ENCODE measurements at regions not wholly inside any gene's neighbourhood (a gene's known extent, or its start where the extent isn't known, plus 50 kb on each side); places are given as distances from the start of the nearest gene placed in this dataset.
A peak's percentile ranks its signal among the peaks of the same experiment; 100 is the strongest.

DNA sequence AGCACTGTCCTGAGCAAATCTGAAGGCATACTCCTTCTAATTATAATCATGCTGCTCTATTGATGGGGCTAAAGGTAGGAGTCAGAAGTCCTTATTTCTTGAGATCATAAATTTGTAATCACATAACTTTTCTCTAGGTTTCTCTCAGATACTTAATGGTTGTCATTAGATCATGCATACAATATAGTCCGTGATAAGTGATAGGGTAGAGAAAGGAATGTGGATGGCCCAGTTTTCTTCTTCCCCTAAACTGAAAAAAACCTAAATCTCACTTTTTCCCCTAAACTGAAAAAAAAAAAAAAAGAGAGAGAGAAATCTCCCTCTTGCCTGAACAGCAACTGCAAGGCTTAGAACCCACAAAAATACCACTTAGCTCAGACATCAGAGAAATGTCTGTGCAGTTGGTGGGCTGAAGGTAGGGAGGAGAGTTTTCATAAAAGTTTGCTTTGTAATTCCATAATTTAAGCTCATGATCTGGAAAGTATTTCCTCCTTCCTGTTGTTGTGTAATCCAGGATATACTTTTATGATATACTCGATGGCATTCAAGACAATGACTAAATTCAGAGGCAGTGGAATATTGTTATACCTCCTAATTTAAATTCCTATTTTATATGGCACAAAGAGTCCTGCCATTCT is 79.3 kb upstream of the ITPRID2 start:
- no peaks in the 10 kb centered on the region for H3K27me3 ChIP-seq (ENCODE audit: insufficient read depth, low read length)
- H2AFZ ChIP-seq (ENCODE audit: low read length, unreplicated experiment), result peak overlapping the region; percentile 73
- H3K27ac ChIP-seq (ENCODE audit: low read depth, low read length), result peak overlapping the region; percentile 90
- peaks cover 39% of the 10 kb centered on the region for H3K4me1 ChIP-seq (ENCODE audit: control insufficient read depth, insufficient read depth, low read length, unreplicated experiment)
- no peak overlapping the region for H3K4me3 ChIP-seq (ENCODE audit: low read depth, low read length)
- no peaks in the 10 kb centered on the region for H3K36me3 ChIP-seq (ENCODE audit: insufficient read depth, low read length)
- H3K79me2 ChIP-seq (ENCODE audit: control insufficient read depth, insufficient read depth, low read length, unreplicated experiment), result no peaks in the 10 kb centered on the region

DNA sequence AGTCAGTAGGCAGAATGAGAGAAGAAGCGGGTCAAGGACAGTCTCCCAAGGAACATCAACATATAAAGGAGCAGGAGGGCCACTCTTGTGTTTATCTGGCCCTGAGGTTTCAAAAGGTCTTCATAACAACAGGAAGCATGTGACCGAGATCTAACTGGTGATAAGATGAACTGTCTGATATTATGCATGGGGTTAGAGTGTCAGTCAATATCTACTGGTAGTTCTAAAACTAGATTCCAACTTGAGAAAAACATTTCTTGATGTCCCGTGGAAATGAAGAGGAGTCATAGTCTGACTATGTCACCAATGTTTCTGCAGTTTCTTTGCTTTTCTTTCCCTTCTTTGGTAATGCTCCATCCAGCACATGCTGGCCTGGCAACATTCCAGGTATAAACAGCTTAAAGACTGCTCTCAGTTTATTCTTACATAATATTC is 77.5 kb upstream of the ITPRID2 start:
- H3K36me3 ChIP-seq (ENCODE audit: insufficient read depth, low read length), result no peaks in the 10 kb centered on the region
- no peaks in the 10 kb centered on the region for H3K79me2 ChIP-seq (ENCODE audit: control insufficient read depth, insufficient read depth, low read length, unreplicated experiment)
- H3K27me3 ChIP-seq (ENCODE audit: insufficient read depth, low read length), result no peaks in the 10 kb centered on the region
- H2AFZ ChIP-seq (ENCODE audit: low read length, unreplicated experiment), result no peak overlapping the region
- peak overlapping the region; percentile 40; the same call in 1 of the 2 replicates for H3K27ac ChIP-seq (ENCODE audit: low read depth, low read length)
- no peak overlapping the region for H3K4me3 ChIP-seq (ENCODE audit: low read depth, low read length)
- peaks cover 39% of the 10 kb centered on the region for H3K4me1 ChIP-seq (ENCODE audit: control insufficient read depth, insufficient read depth, low read length, unreplicated experiment)

DNA sequence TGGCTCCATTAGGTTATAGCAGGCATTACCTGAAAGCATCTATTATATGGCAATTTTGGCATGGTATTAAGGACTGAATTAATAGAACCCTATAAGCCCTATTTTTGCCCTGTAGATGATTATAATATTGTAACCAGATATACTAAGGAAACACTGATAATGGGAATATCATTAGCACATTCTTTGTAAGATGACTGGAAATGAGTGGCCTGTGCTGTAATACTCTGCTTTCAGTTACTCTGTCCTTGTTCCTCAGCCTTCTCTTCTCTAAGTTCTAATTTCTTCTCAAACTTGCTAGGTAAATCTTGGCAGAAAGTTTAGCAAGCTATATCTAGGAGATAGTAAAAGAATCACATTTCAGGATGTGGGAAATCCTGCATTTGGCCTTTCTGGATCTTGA is 74.0 kb upstream of the ITPRID2 start:
- no peak overlapping the region for H2AFZ ChIP-seq (ENCODE audit: low read length, unreplicated experiment)
- no peak overlapping the region for H3K27ac ChIP-seq (ENCODE audit: low read depth, low read length)
- H3K4me1 ChIP-seq (ENCODE audit: control insufficient read depth, insufficient read depth, low read length, unreplicated experiment), result peaks cover 23% of the 10 kb centered on the region
- no peaks in the 10 kb centered on the region for H3K27me3 ChIP-seq (ENCODE audit: insufficient read depth, low read length)
- no peaks in the 10 kb centered on the region for H3K36me3 ChIP-seq (ENCODE audit: insufficient read depth, low read length)
- no peaks in the 10 kb centered on the region for H3K79me2 ChIP-seq (ENCODE audit: control insufficient read depth, insufficient read depth, low read length, unreplicated experiment)
- no peak overlapping the region for H3K4me3 ChIP-seq (ENCODE audit: low read depth, low read length)

DNA sequence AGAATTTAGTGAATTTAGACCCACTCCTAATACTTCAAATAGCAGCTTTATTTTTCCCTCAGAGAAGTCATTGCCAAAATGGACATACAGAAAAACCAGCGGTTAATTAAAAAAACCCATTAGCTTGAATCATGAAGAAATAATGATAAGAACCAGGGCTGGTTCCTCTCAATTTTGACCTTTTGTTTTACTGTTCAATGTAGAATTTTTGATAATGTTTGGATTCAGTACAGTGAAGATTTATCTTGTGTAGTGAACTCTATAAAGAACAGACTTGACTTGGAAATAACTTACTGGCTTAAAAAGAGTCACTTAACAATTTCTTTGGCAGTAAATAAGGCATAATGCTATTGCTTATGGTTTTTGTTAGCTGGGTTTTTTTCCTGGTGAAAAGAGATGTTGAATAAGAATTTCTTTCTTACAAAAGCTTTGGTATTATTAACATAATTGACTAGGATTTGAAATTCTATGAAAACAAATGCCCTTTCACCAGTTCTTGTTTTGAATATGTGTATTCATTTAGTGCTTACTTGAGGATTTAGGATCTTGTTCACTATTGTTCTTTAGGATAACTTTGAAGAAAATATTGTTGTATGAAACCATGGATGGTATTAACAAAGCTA is 73.4 kb upstream of the ITPRID2 start:
- no peak overlapping the region for H3K4me3 ChIP-seq (ENCODE audit: low read depth, low read length)
- H3K36me3 ChIP-seq (ENCODE audit: insufficient read depth, low read length), result no peaks in the 10 kb centered on the region
- no peak overlapping the region for H2AFZ ChIP-seq (ENCODE audit: low read length, unreplicated experiment)
- no peaks in the 10 kb centered on the region for H3K79me2 ChIP-seq (ENCODE audit: control insufficient read depth, insufficient read depth, low read length, unreplicated experiment)
- no peaks in the 10 kb centered on the region for H3K27me3 ChIP-seq (ENCODE audit: insufficient read depth, low read length)
- H3K4me1 ChIP-seq (ENCODE audit: control insufficient read depth, insufficient read depth, low read length, unreplicated experiment), result peaks cover 17% of the 10 kb centered on the region
- no peak overlapping the region for H3K27ac ChIP-seq (ENCODE audit: low read depth, low read length)

GRCh38 chr2:181818840-181819239 is 72.7 kb upstream of the ITPRID2 start:
- H3K36me3 ChIP-seq (ENCODE audit: insufficient read depth, low read length), result no peaks in the 10 kb centered on the region
- H3K79me2 ChIP-seq (ENCODE audit: control insufficient read depth, insufficient read depth, low read length, unreplicated experiment), result no peaks in the 10 kb centered on the region
- peaks cover 12% of the 10 kb centered on the region for H3K4me1 ChIP-seq (ENCODE audit: control insufficient read depth, insufficient read depth, low read length, unreplicated experiment)
- H3K4me3 ChIP-seq (ENCODE audit: low read depth, low read length), result no peak overlapping the region
- H2AFZ ChIP-seq (ENCODE audit: low read length, unreplicated experiment), result no peak overlapping the region
- no peak overlapping the region for H3K27ac ChIP-seq (ENCODE audit: low read depth, low read length)
- no peaks in the 10 kb centered on the region for H3K27me3 ChIP-seq (ENCODE audit: insufficient read depth, low read length)

- Histone ChIP-seq H3K4me1 (ENCODE audit: control insufficient read depth, insufficient read depth, low read length, unreplicated experiment) (no peaks in the 10 kb centered on the region), H3K36me3 (ENCODE audit: insufficient read depth, low read length) (no peaks in the 10 kb centered on the region), H3K79me2 (ENCODE audit: control insufficient read depth, insufficient read depth, low read length, unreplicated experiment) (no peaks in the 10 kb centered on the region), H3K27ac (ENCODE audit: low read depth, low read length) (no peak overlapping the region), H2AFZ (ENCODE audit: low read length, unreplicated experiment) (no peak overlapping the region), H3K4me3 (ENCODE audit: low read depth, low read length) (no peak overlapping the region), H3K27me3 (ENCODE audit: insufficient read depth, low read length) (no peaks in the 10 kb centered on the region)
Observed at GRCh38 chr2:181821049-181821448, 70.5 kb upstream of the ITPRID2 start.

- Histone ChIP-seq H3K27me3 (ENCODE audit: insufficient read depth, low read length) (no peaks in the 10 kb centered on the region), H3K4me3 (ENCODE audit: low read depth, low read length) (no peak overlapping the region), H3K36me3 (ENCODE audit: insufficient read depth, low read length) (no peaks in the 10 kb centered on the region), H3K4me1 (ENCODE audit: control insufficient read depth, insufficient read depth, low read length, unreplicated experiment) (no peaks in the 10 kb centered on the region), H3K27ac (ENCODE audit: low read depth, low read length) (no peak overlapping the region), H2AFZ (ENCODE audit: low read length, unreplicated experiment) (no peak overlapping the region), H3K79me2 (ENCODE audit: control insufficient read depth, insufficient read depth, low read length, unreplicated experiment) (no peaks in the 10 kb centered on the region)
Observed at GRCh38 chr2:181822097-181822496, 69.4 kb upstream of the ITPRID2 start.

GRCh38 chr2:181823405-181823804 is 68.1 kb upstream of the ITPRID2 start:
- Histone ChIP-seq H3K27me3 (ENCODE audit: insufficient read depth, low read length) (no peaks in the 10 kb centered on the region), H3K27ac (ENCODE audit: low read depth, low read length) (no peak overlapping the region), H2AFZ (ENCODE audit: low read length, unreplicated experiment) (no peak overlapping the region), H3K36me3 (ENCODE audit: insufficient read depth, low read length) (no peaks in the 10 kb centered on the region), H3K4me1 (ENCODE audit: control insufficient read depth, insufficient read depth, low read length, unreplicated experiment) (no peaks in the 10 kb centered on the region), H3K4me3 (ENCODE audit: low read depth, low read length) (no peak overlapping the region), H3K79me2 (ENCODE audit: control insufficient read depth, insufficient read depth, low read length, unreplicated experiment) (no peaks in the 10 kb centered on the region)

- Histone ChIP-seq H3K36me3 (ENCODE audit: insufficient read depth, low read length) (no peaks in the 10 kb centered on the region), H2AFZ (ENCODE audit: low read length, unreplicated experiment) (no peak overlapping the region), H3K27ac (ENCODE audit: low read depth, low read length) (no peak overlapping the region), H3K4me1 (ENCODE audit: control insufficient read depth, insufficient read depth, low read length, unreplicated experiment) (no peaks in the 10 kb centered on the region), H3K79me2 (ENCODE audit: control insufficient read depth, insufficient read depth, low read length, unreplicated experiment) (no peaks in the 10 kb centered on the region), H3K27me3 (ENCODE audit: insufficient read depth, low read length) (no peaks in the 10 kb centered on the region), H3K4me3 (ENCODE audit: low read depth, low read length) (no peak overlapping the region)
Observed at GRCh38 chr2:181828122-181828705, 63.3 kb upstream of the ITPRID2 start.

DNA sequence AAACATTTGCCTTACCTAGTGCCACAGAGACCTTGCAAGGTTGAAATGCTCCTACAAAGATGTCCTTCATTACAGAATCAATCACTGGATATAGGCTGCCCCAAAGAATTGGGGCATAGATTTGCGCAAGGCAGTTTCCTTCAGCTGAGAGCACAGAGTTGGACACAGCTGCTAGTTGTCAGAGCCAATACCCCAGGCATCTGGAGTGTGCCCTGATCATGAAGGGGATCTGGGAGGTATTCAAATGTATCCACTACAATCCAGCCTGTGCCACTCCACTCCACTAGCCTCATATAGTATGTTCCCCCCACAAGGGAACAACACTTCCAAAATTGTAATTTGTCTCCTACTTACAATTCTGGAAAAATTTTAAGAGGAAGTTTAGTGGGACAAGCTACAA is 62.3 kb upstream of the ITPRID2 start:
- no peaks in the 10 kb centered on the region for H3K79me2 ChIP-seq (ENCODE audit: control insufficient read depth, insufficient read depth, low read length, unreplicated experiment)
- no peaks in the 10 kb centered on the region for H3K36me3 ChIP-seq (ENCODE audit: insufficient read depth, low read length)
- H3K27ac ChIP-seq (ENCODE audit: low read depth, low read length), result no peak overlapping the region
- H3K27me3 ChIP-seq (ENCODE audit: insufficient read depth, low read length), result no peaks in the 10 kb centered on the region
- H2AFZ ChIP-seq (ENCODE audit: low read length, unreplicated experiment), result no peak overlapping the region
- no peak overlapping the region for H3K4me3 ChIP-seq (ENCODE audit: low read depth, low read length)
- no peaks in the 10 kb centered on the region for H3K4me1 ChIP-seq (ENCODE audit: control insufficient read depth, insufficient read depth, low read length, unreplicated experiment)

- Histone ChIP-seq H2AFZ (ENCODE audit: low read length, unreplicated experiment) (no peak overlapping the region), H3K4me1 (ENCODE audit: control insufficient read depth, insufficient read depth, low read length, unreplicated experiment) (no peaks in the 10 kb centered on the region), H3K27me3 (ENCODE audit: insufficient read depth, low read length) (no peaks in the 10 kb centered on the region), H3K4me3 (ENCODE audit: low read depth, low read length) (no peak overlapping the region), H3K36me3 (ENCODE audit: insufficient read depth, low read length) (no peaks in the 10 kb centered on the region), H3K27ac (ENCODE audit: low read depth, low read length) (no peak overlapping the region), H3K79me2 (ENCODE audit: control insufficient read depth, insufficient read depth, low read length, unreplicated experiment) (no peaks in the 10 kb centered on the region)
Observed at GRCh38 chr2:181832015-181832414, 59.5 kb upstream of the ITPRID2 start.

All from ACC112 (cell line).